SK-N-SH treated with all-trans-retinoic acid at 6 μM for 48 hours (cell line): ENCODE measurements at regions not wholly inside any gene's neighbourhood (a gene's known extent, or its start where the extent isn't known, plus 50 kb on each side); places are given as distances from the start of the nearest gene placed in this dataset.

Experiments
- ARNTL ChIP-seq: fragments of 450-650 bp; formaldehyde crosslinking; IDR thresholded peaks from 2 replicates; pipeline ENCODE4 v1.5.0; 2020; ENCODE audit warnings: low read depth, mild to moderate bottlenecking, moderate library complexity, borderline replicate concordance
- ESRRG ChIP-seq: fragments of 250-450 bp; sonication (Bioruptor Pico); IDR thresholded peaks from 2 replicates; pipeline ENCODE4 v1.6.1; 2021; ENCODE audit warnings: mild to moderate bottlenecking
- ISL1 ChIP-seq: fragments of 250-450 bp; sonication (Bioruptor Pico); IDR thresholded peaks from 2 replicates; pipeline ENCODE4 v2.1.2; 2022; ENCODE audit warnings: mild to moderate bottlenecking, moderate library complexity
- OSR1 ChIP-seq: fragments of 250-450 bp; sonication (Bioruptor Pico); IDR thresholded peaks from 2 replicates; pipeline ENCODE4 v1.8.0; 2022; ENCODE audit warnings: moderate library complexity, mild to moderate bottlenecking, inconsistent platforms
- TCF4 ChIP-seq: fragments of 250-450 bp; sonication (Bioruptor Pico); IDR thresholded peaks from 2 replicates; pipeline ENCODE4 v1.8.0; 2021; ENCODE audit warnings: mild to moderate bottlenecking, moderate library complexity, borderline replicate concordance
- TOX ChIP-seq: fragments of 250-450 bp; sonication (Bioruptor Pico); IDR thresholded peaks from 2 replicates; pipeline ENCODE4 v1.8.0; 2021; ENCODE audit warnings: mild to moderate bottlenecking, moderate library complexity, borderline replicate concordance
- ZFP3 ChIP-seq: fragments of 250-450 bp; sonication (Bioruptor Pico); IDR thresholded peaks from 2 replicates; pipeline ENCODE4 v1.5.0; 2020; ENCODE audit warnings: mild to moderate bottlenecking, moderate library complexity
- ZFP30 ChIP-seq: fragments of 450-650 bp; formaldehyde crosslinking; IDR thresholded peaks from 2 replicates; pipeline ENCODE4 v1.5.0; 2022; ENCODE audit warnings: mild to moderate bottlenecking, moderate library complexity
- ZNF565 ChIP-seq: fragments of 450-650 bp; formaldehyde crosslinking; conservative IDR thresholded peaks from 2 replicates; pipeline ENCODE4 v1.5.0; 2020; ENCODE audit warnings: low read depth, mild to moderate bottlenecking, moderate library complexity
- ZNF70 ChIP-seq: fragments of 450-650 bp; formaldehyde crosslinking; IDR thresholded peaks from 2 replicates; pipeline ENCODE4 v1.5.0; 2020; ENCODE audit warnings: mild to moderate bottlenecking, moderate library complexity
- TF ChIP-seq, protein P1 (sequence below): fragments of 250-450 bp; sonication (Bioruptor Pico); IDR thresholded peaks from 2 replicates; pipeline ENCODE4 v1.8.0; 2020; ENCODE audit warnings: mild to moderate bottlenecking, moderate library complexity, borderline replicate concordance
- TF ChIP-seq, protein P2 (sequence below): fragments of 250-450 bp; sonication (Bioruptor Pico); IDR thresholded peaks from 2 replicates; pipeline ENCODE4 v1.8.0; 2021; ENCODE audit warnings: low read depth, mild to moderate bottlenecking, moderate library complexity, borderline replicate concordance
- TF ChIP-seq, protein P3 (sequence below): fragments of 250-450 bp; sonication (Bioruptor Pico); IDR thresholded peaks from 2 replicates; pipeline ENCODE4 v1.5.1; 2020; ENCODE audit warnings: low read depth, mild to moderate bottlenecking, moderate library complexity

DNA sequence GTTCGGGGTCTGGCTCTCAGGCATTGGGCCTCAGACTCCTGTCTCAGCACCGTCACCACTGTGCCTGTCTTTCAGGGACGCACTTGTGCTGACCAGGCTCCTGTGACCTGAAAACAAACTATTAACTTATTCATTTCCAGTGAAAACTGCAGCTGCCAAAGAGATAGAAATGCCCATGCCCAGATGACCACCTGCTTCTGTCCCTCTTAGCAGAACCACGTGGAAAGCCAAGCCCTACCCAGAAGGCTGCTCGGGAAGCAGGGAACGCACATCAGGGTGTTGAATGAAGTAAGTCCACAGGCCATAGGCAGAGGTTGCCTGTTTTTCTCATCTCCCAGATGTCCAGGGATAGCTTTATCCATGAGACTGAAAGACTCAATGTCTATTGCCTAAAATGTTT, 219.3 kb downstream of the EBLN2 start:
- TF ChIP-seq ZFP30 (CRISPR knock-in tag) (no peak), ESRRG (no peak), ARNTL (CRISPR knock-in tag) (no peak), TCF4 (CRISPR knock-in tag) (no peak), ZNF70 (no peak), ZNF565 (CRISPR knock-in tag) (no peak), ZFP3 (CRISPR knock-in tag) (no peak), TOX (CRISPR knock-in tag) (no peak), OSR1 (CRISPR knock-in tag) (no peak), ISL1 (CRISPR knock-in tag) (no peak)
- TF ChIP-seq, protein P1, sequence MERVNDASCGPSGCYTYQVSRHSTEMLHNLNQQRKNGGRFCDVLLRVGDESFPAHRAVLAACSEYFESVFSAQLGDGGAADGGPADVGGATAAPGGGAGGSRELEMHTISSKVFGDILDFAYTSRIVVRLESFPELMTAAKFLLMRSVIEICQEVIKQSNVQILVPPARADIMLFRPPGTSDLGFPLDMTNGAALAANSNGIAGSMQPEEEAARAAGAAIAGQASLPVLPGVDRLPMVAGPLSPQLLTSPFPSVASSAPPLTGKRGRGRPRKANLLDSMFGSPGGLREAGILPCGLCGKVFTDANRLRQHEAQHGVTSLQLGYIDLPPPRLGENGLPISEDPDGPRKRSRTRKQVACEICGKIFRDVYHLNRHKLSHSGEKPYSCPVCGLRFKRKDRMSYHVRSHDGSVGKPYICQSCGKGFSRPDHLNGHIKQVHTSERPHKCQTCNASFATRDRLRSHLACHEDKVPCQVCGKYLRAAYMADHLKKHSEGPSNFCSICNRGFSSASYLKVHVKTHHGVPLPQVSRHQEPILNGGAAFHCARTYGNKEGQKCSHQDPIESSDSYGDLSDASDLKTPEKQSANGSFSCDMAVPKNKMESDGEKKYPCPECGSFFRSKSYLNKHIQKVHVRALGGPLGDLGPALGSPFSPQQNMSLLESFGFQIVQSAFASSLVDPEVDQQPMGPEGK (CRISPR knock-in tag) = no peak
- TF ChIP-seq, protein P2, sequence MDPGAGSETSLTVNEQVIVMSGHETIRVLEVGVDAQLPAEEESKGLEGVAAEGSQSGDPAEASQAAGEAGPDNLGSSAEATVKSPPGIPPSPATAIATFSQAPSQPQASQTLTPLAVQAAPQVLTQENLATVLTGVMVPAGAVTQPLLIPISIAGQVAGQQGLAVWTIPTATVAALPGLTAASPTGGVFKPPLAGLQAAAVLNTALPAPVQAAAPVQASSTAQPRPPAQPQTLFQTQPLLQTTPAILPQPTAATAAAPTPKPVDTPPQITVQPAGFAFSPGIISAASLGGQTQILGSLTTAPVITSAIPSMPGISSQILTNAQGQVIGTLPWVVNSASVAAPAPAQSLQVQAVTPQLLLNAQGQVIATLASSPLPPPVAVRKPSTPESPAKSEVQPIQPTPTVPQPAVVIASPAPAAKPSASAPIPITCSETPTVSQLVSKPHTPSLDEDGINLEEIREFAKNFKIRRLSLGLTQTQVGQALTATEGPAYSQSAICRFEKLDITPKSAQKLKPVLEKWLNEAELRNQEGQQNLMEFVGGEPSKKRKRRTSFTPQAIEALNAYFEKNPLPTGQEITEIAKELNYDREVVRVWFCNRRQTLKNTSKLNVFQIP (CRISPR knock-in tag) = no peak
- TF ChIP-seq, protein P3, sequence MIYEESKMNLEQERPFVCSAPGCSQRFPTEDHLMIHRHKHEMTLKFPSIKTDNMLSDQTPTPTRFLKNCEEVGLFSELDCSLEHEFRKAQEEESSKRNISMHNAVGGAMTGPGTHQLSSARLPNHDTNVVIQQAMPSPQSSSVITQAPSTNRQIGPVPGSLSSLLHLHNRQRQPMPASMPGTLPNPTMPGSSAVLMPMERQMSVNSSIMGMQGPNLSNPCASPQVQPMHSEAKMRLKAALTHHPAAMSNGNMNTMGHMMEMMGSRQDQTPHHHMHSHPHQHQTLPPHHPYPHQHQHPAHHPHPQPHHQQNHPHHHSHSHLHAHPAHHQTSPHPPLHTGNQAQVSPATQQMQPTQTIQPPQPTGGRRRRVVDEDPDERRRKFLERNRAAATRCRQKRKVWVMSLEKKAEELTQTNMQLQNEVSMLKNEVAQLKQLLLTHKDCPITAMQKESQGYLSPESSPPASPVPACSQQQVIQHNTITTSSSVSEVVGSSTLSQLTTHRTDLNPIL (CRISPR knock-in tag) = no peak
